ENCODE measurements at regions not wholly inside any gene's neighbourhood (a gene's known extent, or its start where the extent isn't known, plus 50 kb on each side); places are given as distances from the start of the nearest gene placed in this dataset.

GRCh38 chr1:65527707-65528503 is 107.4 kb downstream of the LEPR start:
- H3K9ac ChIP-seq = peak overlapping the region; percentile 78
- peak overlapping the region; percentile 84 for H3K27ac ChIP-seq
- 11 to 17% methylated on average over 5 of the region's 5 CpGs for WGBS, 2 experiments (ENCODE audit: low coverage in 1 of 2, low lambda C conversion rate in 2 of 2, missing lambda C conversion rate in 2 of 2)

DNA sequence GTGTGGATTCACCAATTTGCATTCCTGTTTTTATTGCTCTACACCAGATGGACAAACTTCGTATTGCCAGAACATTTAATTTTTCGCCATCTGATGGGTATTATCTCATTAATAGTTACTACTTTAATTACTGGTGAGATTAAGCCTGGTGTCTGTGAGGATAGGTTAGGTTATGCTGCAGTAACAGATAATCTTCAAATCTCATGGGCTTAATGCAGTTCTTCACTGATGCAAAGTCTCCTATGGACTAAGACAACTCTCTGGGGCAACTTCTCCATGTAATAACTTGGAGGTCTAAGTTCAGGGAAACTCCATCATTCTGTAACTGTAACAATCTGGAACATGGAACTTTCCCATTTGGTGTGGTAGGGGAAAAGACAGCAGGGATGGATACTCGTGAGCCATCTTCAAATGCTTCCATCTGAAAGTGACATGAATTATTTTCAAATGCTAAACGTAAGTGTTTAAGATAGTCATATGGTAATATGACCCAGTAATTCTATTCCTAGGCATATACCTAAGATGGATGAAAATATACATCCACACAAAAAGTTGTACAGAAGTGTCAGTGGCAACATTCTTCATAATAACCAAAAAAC is 111.6 kb downstream of the LEPR start:
- no peak for TF ChIP-seq EZH2 (IDR thresholded peaks at IDR 0.05; ENCODE audit: insufficient read depth, poor library complexity, severe bottlenecking)
- TF ChIP-seq EZH2phosphoT487 (IDR thresholded peaks at IDR 0.05; ENCODE audit: insufficient read depth, low read depth) = no peak
- Histone ChIP-seq H3K36me3 (ENCODE audit: low read depth) (0 out of 2 replicates have a peak, but pooled peaks cover 3% of the 10 kb centered on the region), H3F3A (ENCODE audit: insufficient read depth) (peaks cover 13% of the 10 kb centered on the region), H3K9ac (no peak overlapping the region), H3K9me3 (ENCODE audit: low read depth) (no peaks in the 10 kb centered on the region), H3K4me1 (ENCODE audit: insufficient read depth) (peaks cover 15% of the 10 kb centered on the region), H2AFZ (no peak overlapping the region), H3K9me2 (ENCODE audit: insufficient read depth) (no peaks in the 10 kb centered on the region), H4K20me1 (ENCODE audit: insufficient read depth) (no peaks in the 10 kb centered on the region), H3K4me2 (ENCODE audit: unreplicated experiment) (no peak overlapping the region), H3K79me2 (ENCODE audit: insufficient read depth) (no peaks in the 10 kb centered on the region), H3K27ac (no peak overlapping the region), H3K4me3 (no peak overlapping the region), H3K27me3 (replicated peaks; ENCODE audit: insufficient read depth) (no peaks in the 10 kb centered on the region)
- no peak for DNase-seq
- WGBS, 2 experiments (ENCODE audit: low coverage in 1 of 2, low lambda C conversion rate in 2 of 2, missing lambda C conversion rate in 2 of 2) = 72 to 80% methylated on average over 4 of the region's 4 CpGs
- in situ Hi-C loops (cut with MboI) = no loop called here

More at GRCh38 chr1:65527707-65528503, 107.4 kb downstream of the LEPR start:
- H4K20me1 ChIP-seq (ENCODE audit: insufficient read depth) = no peaks in the 10 kb centered on the region
- H3K4me2 ChIP-seq (ENCODE audit: unreplicated experiment) = peak overlapping the region; percentile 79
- DNase-seq = peak; percentile 79
- in situ Hi-C loops (cut with MboI) = no loop called here
- no peaks in the 10 kb centered on the region for H3K36me3 ChIP-seq (ENCODE audit: low read depth)
- peaks cover 23% of the 10 kb centered on the region for H3F3A ChIP-seq (ENCODE audit: insufficient read depth)
- no peaks in the 10 kb centered on the region for H3K79me2 ChIP-seq (ENCODE audit: insufficient read depth)
- H3K4me1 ChIP-seq (ENCODE audit: insufficient read depth) = peaks cover 27% of the 10 kb centered on the region
- H3K4me3 ChIP-seq = peak overlapping the region; percentile 63
- no peak for TF ChIP-seq EZH2phosphoT487 (IDR thresholded peaks at IDR 0.05; ENCODE audit: insufficient read depth, low read depth)
- H2AFZ ChIP-seq = peak overlapping the region; percentile 64
- H3K27me3 ChIP-seq (replicated peaks; ENCODE audit: insufficient read depth) = peaks cover 26% of the 10 kb centered on the region
- H3K9me3 ChIP-seq (ENCODE audit: low read depth) = no peaks in the 10 kb centered on the region
- no peaks in the 10 kb centered on the region for H3K9me2 ChIP-seq (ENCODE audit: insufficient read depth)

DNA sequence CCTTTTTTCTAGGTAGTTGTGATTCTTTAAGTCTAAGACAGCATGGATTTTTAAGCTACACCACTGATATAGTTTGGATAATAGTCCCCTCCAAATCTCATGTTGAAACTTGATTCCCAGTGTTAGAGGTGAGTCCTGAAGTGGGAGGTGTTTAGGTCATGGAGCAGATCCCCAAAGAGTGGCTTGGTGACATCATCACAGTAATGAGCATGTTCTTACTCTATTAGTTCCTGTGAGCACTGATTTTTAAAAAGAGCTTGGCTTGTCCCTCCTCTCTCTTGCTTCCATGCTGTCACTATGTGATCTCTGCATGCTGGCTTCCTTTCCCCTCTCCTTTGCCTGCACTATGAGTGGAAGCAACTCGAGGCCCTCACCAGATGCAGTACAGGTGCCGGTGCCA is 115.5 kb downstream of the LEPR start:
- no peaks in the 10 kb centered on the region for H3K27me3 ChIP-seq (replicated peaks; ENCODE audit: insufficient read depth)
- H3K9ac ChIP-seq = no peak overlapping the region
- H3K36me3 ChIP-seq (ENCODE audit: low read depth) = 0 out of 2 replicates have a peak, but pooled peaks cover 3% of the 10 kb centered on the region
- TF ChIP-seq EZH2phosphoT487 (IDR thresholded peaks at IDR 0.05; ENCODE audit: insufficient read depth, low read depth) (no peak), EZH2 (IDR thresholded peaks at IDR 0.05; ENCODE audit: insufficient read depth, poor library complexity, severe bottlenecking) (no peak)
- no peaks in the 10 kb centered on the region for H3K4me1 ChIP-seq (ENCODE audit: insufficient read depth)
- in situ Hi-C loops (cut with MboI) = no loop called here
- no peak for DNase-seq
- no peaks in the 10 kb centered on the region for H3K9me3 ChIP-seq (ENCODE audit: low read depth)
- H3K79me2 ChIP-seq (ENCODE audit: insufficient read depth) = no peaks in the 10 kb centered on the region
- no peaks in the 10 kb centered on the region for H4K20me1 ChIP-seq (ENCODE audit: insufficient read depth)
- H3K4me3 ChIP-seq = no peak overlapping the region
- no peak overlapping the region for H3K4me2 ChIP-seq (ENCODE audit: unreplicated experiment)
- no peaks in the 10 kb centered on the region for H3K9me2 ChIP-seq (ENCODE audit: insufficient read depth)
- no peak overlapping the region for H3K27ac ChIP-seq
- no peak overlapping the region for H2AFZ ChIP-seq
- no peaks in the 10 kb centered on the region for H3F3A ChIP-seq (ENCODE audit: insufficient read depth)
- 47 to 50% methylated on average over 2 of the region's 2 CpGs for WGBS, 2 experiments (ENCODE audit: low coverage in 1 of 2, low lambda C conversion rate in 2 of 2, missing lambda C conversion rate in 2 of 2)

DNA sequence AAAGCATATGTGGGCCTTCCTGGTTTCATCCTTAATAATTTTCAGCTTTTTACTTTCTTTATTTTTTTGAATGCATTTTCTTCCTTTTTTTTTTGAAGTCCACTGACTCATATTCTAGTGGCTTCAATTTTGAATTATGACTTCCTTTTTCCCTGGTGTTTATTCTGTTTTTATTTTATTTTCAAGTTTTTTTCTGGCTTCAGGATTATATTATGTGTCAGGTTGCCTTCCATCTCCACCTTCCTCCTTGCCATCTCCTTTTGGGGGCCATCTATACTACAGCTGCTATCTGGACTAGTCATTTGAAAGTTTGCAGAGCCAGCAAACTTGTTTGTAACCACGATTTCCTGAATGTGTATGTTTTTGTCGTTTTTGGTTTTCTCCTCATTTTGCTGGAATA is 117.6 kb downstream of the LEPR start:
- Histone ChIP-seq H3K27me3 (replicated peaks; ENCODE audit: insufficient read depth) (no peaks in the 10 kb centered on the region), H3K9me2 (ENCODE audit: insufficient read depth) (no peaks in the 10 kb centered on the region), H3K79me2 (ENCODE audit: insufficient read depth) (no peaks in the 10 kb centered on the region), H3K27ac (no peak overlapping the region), H3K4me2 (ENCODE audit: unreplicated experiment) (no peak overlapping the region), H3K9me3 (ENCODE audit: low read depth) (no peaks in the 10 kb centered on the region), H3K36me3 (ENCODE audit: low read depth) (0 out of 2 replicates have a peak, but pooled peaks cover 3% of the 10 kb centered on the region), H3K4me1 (ENCODE audit: insufficient read depth) (no peaks in the 10 kb centered on the region), H3F3A (ENCODE audit: insufficient read depth) (no peaks in the 10 kb centered on the region), H2AFZ (0 out of 2 replicates have a peak overlapping the region, but pooled peaks have one; percentile 1), H3K4me3 (no peak overlapping the region), H3K9ac (no peak overlapping the region), H4K20me1 (ENCODE audit: insufficient read depth) (no peaks in the 10 kb centered on the region)
- WGBS, 2 experiments (ENCODE audit: low coverage in 1 of 2, low lambda C conversion rate in 2 of 2, missing lambda C conversion rate in 2 of 2) = 68 to 75% methylated on average over 2 of the region's 2 CpGs
- no peak for TF ChIP-seq EZH2phosphoT487 (IDR thresholded peaks at IDR 0.05; ENCODE audit: insufficient read depth, low read depth)
- TF ChIP-seq EZH2 (IDR thresholded peaks at IDR 0.05; ENCODE audit: insufficient read depth, poor library complexity, severe bottlenecking) = no peak
- in situ Hi-C loops (cut with MboI) = no loop called here
- DNase-seq = no peak

Measured in GM23248 (cell line).